ENCODE measurements at regions not wholly inside any gene's neighbourhood (a gene's known extent, or its start where the extent isn't known, plus 50 kb on each side); places are given as distances from the start of the nearest gene placed in this dataset.
"Not testable (repeated sequence)": the region's sequence is repeated elsewhere in the genome, so short reads cannot be mapped to it uniquely, and the experiment has no call there.

DNA sequence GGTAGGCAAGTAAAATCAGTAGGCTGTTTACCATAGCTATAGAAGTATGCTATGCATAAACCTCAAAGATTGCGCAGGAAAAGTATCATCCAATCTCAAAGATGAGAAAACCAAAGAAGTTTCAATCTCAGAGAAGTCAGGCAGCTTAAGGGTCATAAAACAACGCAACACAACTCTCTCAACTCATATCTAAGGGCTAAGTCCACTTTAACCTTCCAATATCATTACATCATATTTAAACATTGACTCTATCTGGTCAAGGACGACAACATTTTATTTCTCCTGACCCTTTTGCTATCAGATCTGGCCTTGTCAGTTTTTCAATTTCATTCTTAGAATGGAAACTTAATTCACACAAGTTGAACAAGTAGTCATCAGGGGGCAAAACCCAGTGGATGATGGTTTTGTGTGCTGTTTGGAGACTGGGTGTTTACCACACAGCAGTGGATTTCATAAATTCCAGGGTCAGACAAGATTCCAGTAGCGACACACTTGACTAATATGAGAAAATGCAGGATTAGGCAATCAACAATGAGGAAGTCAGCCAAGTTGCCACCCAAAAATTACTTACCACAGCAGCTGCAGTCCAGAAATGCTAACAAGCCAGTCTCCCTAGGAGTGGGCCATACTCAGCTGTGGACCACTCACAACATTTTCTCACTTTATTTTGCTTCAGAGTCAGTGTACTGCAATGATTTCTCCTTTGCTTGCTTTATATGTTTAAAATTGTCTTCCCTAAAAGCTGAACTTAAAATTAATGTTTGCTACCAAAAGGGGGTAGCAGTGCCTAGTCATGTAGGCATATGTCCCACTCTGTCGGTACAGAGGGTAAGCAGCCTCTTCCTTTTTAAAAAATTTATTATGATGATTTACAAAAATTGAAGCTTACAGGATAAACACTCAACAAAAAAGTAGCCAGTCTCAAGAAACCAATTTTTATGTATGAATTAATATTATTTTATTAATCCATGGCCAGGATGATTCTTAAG, 131.9 kb upstream of the NBPF9 start:
- DNase-seq: not testable (repeated sequence)

DNA sequence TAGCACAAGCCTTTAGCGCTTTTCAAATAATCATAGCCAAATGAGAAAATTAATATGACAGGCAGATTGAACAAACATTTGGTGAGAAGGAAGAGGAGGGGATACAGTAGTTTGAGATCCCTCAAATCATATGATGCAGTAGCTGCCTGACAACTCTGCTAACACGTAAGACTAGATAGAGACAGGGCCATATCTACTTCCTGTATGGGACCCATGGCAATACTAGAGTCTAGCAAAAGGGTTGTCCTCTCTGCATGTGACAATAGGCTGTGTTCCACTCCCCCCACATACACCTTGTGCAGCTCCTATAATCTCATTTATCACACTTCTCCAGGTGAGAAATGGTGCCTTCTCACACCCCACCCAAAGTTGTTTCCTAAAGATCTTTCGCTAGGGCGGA, 134.2 kb upstream of the NBPF9 start:
- DNase-seq: not testable (repeated sequence)

DNA sequence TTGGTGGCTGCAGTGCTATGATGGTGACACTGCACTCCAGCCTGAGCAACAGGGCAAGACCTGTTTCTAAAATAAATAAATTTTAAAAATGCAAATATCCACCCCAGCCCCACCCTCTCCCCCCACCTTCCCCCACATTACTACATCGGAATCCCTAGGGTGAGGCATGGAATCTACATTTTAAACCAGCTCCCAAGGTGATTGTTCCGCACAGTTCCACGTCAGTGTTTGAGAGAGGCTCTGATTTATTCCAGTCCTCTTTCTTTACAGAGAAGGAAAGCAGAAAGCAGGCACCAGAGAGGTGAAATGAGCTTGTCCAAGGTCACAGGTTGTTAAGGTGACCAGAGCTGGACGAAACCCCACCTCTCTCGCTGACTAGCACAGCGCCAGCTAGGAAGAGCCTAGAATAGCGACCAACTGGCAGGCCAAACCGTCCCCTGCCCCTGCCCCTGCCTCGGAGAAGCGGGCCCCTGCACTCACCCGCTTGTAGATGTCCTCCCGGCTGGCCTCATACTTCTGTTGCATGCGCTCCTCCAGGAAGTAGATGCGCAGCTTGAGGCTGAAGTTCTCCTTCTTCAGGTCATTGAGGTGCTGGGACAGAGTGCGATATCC, 136.7 kb upstream of the NBPF9 start:
- DNase-seq: not testable (repeated sequence)

DNA sequence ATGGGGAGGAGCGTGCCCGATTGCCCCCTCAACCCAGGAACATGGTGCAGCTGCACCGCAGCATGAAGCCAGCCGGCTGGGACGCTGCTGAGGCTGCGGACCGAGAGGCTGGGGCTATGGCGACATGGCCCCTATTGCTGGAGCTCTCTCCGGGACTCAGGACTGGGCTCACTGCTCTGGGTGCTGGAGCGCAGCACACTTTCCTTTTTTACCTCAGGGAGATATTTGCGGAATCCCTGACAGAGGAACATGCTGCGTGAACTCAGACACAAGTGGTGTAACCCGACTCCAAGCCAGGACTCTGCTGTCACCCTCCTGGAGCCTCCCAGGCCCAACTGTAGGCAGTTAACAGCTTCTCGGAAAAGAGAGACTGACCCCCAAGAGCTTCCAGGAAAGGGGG, 137.2 kb upstream of the NBPF9 start:
- DNase-seq: not testable (repeated sequence)

DNA sequence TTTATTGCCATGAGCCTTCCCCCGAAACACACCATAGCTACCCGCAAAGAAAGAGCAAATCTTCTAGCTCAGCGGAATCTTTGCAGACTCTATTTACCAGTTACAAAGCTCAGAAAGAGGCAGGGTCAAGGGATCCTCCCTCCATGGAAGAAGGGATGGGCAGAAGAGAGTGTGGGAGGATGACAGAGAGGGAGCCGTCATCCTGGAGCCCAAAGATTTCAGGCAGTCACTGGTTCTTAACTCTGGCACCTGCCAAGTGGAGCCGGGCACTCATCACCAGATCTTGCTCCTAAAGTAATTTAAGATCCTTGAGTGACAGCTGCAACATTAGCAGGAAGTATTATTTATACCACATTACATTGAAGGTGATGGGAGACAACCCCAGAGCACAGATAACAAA, 137.9 kb upstream of the NBPF9 start:
- DNase-seq: not testable (repeated sequence)

DNA sequence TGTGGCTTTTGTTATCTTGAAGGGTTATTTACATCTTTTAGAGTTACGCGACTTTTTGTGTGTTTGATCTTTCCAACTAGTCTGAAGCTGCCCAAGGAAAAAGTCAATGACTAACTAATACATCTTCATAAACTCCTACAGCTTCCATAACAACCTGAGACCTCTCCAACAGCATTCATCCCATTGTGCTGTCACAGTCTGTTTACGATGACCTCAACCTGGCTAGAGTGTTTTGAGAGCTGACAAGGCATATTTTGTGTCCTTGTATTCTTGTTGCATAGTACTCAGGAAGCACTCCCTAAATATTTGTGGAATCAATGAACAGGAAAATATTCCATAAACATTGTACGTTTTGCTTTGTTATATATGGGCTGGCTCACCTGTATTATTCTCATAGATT, 140.2 kb upstream of the NBPF9 start:
- not testable (repeated sequence) for DNase-seq

DNA sequence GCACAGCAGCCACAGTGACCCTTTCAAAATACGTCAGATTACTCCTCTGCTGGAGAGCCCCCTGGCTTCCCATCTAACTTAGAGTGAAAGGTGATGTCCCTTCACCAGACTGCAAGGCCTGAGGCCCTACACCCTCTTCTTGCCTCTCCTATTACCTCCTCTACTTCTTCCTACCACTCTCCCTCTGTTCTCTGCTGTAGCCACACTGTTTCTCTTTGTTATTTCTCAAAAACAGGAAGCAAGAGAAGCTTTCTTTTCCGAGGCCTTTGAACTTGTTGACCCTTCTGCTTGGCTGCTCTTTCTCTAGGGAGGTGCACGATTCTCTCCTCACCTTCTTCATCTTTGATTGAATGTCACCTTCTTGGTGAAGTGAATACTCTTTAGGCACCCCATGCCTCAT, 141.3 kb upstream of the NBPF9 start:
- DNase-seq: not testable (repeated sequence)

DNA sequence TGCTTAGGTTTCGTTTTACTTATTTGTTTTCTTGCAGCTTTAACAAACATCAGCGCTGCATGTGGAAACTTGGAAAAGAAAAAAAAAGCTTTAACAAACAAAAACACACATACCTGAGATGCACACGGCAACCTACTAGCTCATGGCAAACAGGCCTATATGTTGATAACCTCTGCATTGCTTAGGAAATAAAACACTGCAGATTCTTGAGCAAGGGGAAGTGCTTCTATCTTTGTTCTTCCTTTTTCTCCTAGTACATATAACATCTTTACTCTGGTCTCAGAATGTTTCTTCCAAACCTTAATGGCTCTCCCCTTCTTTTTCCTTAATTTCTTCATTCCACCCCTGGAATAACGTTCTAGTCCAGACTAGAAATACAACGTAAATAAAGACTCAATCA, 142.9 kb upstream of the NBPF9 start:
- DNase-seq: not testable (repeated sequence)

DNA sequence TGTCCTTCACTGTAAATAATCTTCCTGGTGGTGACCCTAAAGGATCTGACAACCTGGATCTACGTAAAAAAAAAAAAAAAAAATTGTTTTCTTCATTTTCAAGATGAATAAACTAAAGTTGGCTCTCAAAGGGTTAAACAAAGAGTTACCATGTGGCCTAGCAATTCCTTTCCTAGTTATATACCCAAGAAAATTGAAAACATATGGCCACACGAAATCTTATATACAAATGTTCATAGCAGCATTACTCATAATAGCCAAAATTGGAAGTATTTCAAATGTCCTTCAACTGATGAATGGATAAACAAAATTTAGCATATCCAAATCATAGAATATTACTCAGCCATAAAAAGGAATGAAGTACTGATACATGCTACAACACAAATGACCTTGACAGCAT, 145.3 kb upstream of the NBPF9 start:
- not testable (repeated sequence) for DNase-seq

DNA sequence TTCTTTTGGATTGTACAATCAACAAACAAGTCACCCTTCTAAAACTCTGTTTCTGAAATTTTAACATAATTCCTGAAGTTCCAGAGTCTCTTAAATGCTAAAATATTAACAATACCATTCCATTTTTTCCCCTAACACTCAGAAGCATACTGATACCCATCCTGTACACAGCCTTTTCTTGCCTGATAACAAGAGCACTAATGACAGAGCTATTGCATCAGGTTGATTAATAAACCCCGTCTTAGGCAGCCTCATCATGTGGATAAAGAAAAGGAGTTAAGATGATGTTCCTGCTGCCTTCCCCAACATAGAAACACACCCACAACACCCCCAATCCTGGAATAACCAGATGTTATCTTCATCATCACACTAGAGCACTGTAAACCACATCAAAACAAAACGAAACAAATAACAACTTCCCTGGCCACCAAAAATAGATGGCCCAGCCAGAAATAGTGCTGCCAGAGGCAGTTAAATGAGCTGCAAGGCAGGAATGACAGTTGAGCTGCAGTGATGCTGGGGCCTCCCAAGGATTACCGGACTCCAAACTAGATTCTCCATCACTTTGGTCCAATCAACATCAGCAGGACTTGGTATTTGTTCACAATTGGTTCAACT, 146.6 kb upstream of the NBPF9 start:
- not testable (repeated sequence) for DNase-seq

DNA sequence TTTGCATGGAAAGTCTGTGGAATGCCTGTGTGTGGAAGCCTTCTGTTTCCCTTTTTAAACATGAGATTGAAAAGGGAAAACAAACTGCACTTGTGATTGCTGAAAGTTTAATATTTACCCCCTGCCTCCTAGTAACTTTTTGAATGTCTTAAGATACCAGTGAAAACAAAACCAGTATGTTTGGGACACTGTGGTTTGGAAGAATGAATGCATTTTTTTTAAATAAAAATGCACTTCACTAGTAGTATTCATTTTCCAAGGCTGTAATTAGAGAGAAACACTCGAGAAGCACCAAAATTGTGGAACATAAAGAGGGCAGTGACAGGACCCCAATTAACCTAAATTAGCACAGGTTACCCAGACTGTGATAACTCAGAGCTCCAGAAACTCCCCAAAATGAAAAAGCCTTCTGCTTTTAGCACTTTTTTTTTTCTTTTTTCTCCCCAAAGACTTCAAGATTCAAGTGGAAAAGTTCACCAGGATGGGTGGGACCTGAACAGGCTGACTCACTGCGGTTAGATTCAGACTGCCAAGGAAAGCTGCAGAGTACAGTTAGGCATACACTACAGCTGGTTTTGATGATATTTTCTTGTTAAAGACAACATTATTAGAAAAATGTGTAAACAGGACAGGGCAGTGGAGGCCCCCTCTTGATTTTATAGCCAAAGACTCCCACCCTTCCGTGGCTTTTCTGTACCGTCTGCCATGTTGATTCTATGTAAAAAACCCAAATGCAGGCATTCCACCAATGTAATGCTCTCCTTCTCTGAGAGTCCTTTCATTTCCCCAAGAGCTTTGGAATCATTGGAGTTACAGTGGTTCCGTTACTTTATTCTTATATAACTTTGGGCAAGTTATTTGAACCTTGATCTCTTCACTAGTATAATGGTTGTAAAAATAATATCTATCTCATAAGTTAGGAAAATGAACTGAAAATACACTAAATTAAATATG, 151.8 kb upstream of the NBPF9 start:
- DNase-seq: not testable (repeated sequence)

DNA sequence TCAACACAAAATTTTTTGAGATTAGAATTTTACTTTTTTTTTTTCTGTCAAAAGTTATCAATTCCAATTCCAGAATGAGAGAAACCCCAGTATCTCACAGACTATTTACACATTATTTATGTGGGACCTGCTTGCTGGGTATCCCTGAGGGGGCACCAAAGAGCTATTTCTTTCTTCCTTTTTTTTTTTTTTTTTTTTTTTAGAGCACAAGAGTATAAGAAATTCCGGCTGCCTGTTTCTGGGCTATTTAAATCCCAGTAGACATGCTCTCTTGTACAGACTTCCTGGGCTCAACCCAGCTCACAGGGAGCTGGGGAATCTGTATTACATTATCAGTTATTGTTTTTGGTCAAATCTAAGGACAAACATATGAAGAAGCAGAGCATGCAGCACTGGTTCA, 156.9 kb upstream of the NBPF9 start:
- DNase-seq: not testable (repeated sequence)

DNA sequence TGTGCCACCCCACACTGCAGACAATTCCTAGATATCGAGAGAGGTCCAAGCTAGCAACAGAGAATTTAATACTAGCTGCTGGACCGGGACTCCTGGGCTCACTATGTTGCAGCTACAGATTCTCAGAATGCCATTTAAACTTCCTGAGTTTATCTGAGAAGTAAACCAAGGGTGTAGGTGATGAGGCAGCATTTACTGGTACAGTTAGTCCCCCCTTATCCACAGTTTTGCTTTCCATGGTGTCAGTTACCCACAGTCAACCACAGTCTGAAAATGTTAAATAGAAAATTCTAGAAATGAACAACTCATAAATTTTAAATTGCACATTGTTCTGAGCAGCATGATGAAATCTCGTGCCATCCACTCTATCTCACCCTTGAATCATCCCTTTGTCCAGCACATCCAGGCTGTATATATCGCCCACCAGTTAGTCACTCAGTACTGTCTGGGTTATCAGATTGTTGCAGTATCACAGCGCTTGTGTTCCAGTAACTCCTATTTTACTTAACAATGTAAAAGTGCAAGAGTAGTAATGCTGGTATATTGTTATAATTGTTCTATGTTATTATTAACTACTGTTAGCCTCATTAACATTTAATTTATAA, 157.5 kb upstream of the NBPF9 start:
- DNase-seq: not testable (repeated sequence)

DNA sequence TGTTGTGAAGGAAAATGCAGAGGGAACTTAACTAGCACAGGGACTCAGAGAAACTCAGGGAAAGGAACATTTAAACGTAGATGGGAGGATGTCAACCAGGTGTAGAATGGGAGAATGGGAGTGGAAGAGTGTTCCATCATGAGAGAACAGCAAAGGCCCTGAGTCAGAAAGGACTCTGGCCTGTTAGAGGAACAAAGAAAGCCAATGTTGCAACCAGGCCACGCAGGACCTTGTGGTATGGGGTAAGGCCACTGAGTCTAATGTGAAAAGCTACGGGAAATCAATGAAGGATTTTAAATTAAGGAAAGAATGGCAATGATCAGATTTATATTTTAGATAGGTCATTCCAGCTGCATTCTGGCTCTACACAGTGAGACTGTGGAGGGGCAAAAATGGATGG, 163.9 kb upstream of the NBPF9 start:
- not testable (repeated sequence) for DNase-seq

DNA sequence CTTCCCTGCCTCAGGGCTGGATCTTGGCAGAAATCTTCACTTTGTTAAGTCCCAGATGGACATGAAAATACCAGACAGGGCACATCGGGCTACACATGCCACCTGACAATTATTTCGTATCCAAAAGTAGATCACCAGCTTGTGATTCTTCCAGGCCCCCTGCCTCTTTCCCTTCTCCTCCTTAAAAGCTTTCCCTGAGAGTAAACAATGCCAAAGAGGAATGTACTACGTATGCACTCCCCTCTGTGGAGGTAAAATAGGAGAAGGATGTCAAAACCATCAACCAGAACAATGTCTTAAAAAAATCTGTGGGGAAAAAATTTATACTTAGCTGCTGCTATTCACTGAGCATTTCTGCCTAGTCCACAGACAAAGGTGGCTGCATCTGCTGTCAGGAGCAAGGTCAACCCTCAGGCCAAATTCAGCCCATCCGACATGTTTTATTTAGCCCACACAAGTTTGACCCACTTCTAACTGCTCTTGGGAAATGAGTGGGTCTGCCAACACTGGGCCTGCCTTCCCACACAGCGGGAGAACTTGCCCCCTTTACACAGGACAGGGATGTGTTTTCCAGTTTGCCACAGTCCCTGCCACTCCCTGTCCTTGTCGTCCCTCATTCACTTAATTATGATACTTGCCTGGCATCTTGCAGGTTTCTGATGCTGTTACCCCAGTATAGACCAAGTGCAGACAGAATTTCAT, 165.8 kb upstream of the NBPF9 start:
- not testable (repeated sequence) for DNase-seq

DNA sequence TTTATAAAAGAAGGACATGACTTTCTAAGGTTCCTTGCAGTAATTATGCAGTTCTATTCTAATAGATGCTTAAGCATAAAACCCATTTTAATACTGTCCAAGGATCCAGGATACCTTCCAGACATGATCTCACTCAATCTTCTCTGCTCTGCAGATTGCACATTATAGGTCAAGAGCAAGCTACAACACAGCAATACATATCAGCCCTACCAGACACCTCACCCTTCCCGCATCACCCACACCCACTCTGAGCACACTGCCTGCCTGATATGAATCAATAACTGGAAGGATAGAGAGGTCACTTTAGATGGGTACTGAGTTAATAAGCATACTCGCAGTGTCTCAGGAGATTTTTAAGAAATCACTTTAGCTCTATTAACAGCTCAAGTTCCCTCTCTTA, 166.5 kb upstream of the NBPF9 start:
- not testable (repeated sequence) for DNase-seq

DNA sequence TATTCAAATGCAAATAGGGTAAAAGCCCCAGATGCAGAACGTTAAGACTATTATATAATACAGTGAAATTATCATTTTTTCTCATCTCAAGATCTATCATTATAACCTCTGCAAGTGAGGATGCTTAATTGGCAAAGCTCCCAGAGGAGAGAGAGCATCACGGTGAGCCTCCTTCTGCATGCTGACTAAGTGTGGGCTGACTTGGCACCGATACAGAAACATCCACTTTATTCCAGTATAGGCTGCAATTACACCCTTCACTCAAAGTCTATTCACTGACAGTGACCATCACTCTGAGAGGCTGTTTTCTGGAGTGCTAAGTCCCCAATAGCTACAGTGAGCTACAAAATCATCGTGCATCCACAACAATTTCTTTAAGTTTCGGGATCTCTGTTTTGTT, 171.1 kb upstream of the NBPF9 start:
- not testable (repeated sequence) for DNase-seq

DNA sequence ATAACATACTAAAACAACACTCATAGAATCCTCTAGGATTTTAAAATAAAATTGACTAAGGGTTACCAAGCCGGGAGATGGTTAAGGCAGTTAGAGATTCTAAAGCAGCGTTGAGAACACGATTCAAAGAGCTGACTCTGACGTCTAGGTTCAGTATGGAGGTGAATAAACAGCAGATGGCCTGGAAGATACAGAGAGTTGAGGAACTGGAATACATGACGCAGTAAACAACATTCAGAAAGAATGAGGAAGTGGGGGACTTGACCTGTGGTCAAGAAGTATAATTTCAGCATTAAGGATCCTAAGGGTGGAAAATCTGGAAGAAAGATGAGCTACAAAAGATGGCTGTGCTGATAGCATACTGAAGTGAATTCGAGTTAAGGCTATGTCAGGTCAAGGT, 172.5 kb upstream of the NBPF9 start:
- DNase-seq: not testable (repeated sequence)

DNA sequence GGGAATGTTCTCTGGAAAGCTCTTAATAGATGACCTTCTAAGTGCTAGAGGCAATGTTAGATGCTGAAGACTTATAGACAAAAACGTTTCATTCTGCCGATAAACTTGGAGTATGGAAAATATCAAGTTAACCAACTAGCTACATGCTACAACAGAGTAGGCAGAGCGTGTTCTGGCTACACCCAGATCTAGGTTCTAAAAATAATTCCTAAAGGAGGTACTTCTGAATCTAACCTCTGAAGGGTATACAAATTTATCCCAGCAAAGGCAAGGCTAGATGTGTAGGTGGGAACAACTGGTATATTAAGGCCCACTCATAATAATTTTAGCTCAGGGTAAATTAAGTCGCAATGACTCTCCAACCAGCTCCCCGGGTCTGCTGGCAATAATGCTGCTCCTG, 173.1 kb upstream of the NBPF9 start:
- DNase-seq: not testable (repeated sequence)

DNA sequence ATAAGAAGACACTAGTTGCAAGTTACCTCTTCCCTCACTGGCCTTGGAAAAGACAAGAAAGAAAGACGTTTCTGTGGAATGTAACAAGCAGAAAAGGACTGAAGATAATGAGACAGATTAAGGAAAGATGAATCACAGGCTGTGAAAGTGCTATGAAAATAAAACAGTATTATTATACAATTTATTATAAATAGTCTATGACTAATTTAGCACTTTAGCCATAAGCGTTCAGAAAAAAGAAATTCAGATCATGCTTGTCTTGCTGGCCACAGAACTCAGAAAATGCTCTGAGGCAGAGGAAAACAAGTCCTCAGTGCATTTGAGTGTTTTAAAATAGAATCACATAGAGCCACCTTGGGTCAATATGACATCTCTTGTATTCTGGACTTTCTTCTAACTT, 174.8 kb upstream of the NBPF9 start:
- not testable (repeated sequence) for DNase-seq

DNA sequence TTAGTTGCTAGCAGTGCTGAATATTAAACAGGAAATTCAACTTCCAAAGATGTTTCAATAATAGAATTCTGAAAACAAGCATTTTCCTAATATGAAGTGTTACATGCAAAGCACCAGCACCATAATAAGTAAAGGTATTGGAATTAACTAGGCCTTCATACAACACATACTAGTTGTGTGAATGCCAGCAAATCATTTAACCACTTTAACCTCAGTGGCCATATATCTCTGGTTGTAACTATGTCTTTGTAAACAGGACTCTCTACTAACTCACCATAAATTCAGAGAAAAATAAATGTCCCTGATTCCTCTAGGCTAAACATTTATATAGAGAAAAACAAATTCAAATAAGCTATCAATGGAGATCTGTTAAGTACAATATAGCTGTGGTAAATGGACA, 175.7 kb upstream of the NBPF9 start:
- DNase-seq: not testable (repeated sequence)

Measured in activated CD4-positive, alpha-beta T cell treated with anti-CD3 and anti-CD28 coated beads, Interleukin-2, amount 50 U/mL, for 48 hours (primary cell).